Bronchial epithelial cell (primary cell): ENCODE measurements at regions not wholly inside any gene's neighbourhood (a gene's known extent, or its start where the extent isn't known, plus 50 kb on each side); places are given as distances from the start of the nearest gene placed in this dataset.

Experiments
- DNase-seq: peaks from one replicate; pipeline ENCODE4 v3.0.0-alpha.2; 2010; ENCODE audit warnings: low read depth
- FAIRE-seq: peaks from 2 replicates; lab custom pipeline; 2011; peaks lifted over from hg19 to GRCh38; lab: Jason Lieb, UNC
- H3K27me3 ChIP-seq: 2 replicates; pipeline ENCODE4 v1.5.1; 2011; ENCODE audit warnings: low read length; ENCODE audit not compliant: control insufficient read depth, insufficient read depth
- H3K36me3 ChIP-seq: 2 replicates; pipeline ENCODE4 v1.5.1; 2011; ENCODE audit warnings: low read length; ENCODE audit not compliant: control insufficient read depth, insufficient read depth
- H3K4me3 ChIP-seq: 2 replicates; pipeline ENCODE4 v1.5.1; 2011; ENCODE audit warnings: mild to moderate bottlenecking, low read depth, low read length, control low read depth
- CTCF ChIP-seq: IDR thresholded peaks from 2 replicates; pipeline ENCODE4 v1.5.1; 2011; ENCODE audit warnings: mild to moderate bottlenecking, moderate library complexity, low read length, control low read depth, inconsistent platforms; ENCODE audit not compliant: insufficient read depth, severe bottlenecking

DNA sequence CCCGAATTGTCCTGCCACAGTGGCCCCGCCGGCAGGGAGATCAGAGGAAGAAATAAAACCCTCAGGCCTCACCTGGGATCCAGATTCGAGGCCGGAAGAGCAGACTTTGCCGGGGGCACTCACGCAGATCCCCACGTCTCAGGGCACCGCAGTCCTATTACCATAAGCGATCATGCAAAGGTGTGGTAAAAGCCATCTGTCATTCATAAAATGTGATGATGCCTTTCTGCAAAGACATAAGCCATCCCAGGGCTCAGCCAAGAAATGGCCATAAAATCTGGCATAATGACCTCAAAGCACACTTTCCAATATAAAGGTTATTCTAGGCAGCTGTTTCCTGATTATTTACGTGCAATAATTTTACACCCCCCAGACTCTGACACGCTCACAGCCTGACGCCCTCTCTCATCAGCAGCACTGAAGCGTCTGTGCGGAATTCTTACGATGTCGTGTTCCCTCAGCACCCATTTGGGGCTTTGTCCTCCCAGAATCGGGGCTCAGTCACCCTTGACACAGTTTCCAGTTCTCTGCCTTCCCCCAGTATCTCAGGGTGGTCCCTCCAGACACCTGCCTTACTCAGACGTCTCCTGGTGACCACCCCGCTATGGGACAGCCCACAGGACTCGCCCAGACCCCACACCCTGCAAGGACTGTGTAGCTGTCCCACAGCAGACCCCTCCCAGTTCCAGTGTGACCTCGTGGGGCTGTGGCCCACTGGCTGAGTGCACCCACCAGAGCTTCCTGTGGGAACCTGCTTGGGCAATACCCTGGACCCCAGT, 74.3 kb upstream of the FAM20C start:
- H3K36me3 ChIP-seq: no peaks in the 10 kb centered on the region
- no peaks in the 10 kb centered on the region for H3K27me3 ChIP-seq
- FAIRE-seq: peak; percentile 98
- no peak overlapping the region for H3K4me3 ChIP-seq
- DNase-seq: no peak
- no peak for TF ChIP-seq CTCF

GRCh38 chr7:118615-119391, 73.6 kb upstream of the FAM20C start:
- no peak for TF ChIP-seq CTCF
- Histone ChIP-seq H3K4me3 (no peak overlapping the region), H3K27me3 (no peaks in the 10 kb centered on the region), H3K36me3 (no peaks in the 10 kb centered on the region)
- DNase-seq (no peak), FAIRE-seq (peak; percentile 7)

GRCh38 chr7:119392-120163, 72.8 kb upstream of the FAM20C start:
- FAIRE-seq (no peak), DNase-seq (no peak)
- no peak overlapping the region for H3K4me3 ChIP-seq
- H3K27me3 ChIP-seq: no peaks in the 10 kb centered on the region
- no peak for TF ChIP-seq CTCF
- H3K36me3 ChIP-seq: no peaks in the 10 kb centered on the region

- no peak overlapping the region for H3K4me3 ChIP-seq
- FAIRE-seq (no peak), DNase-seq (no peak)
- no peaks in the 10 kb centered on the region for H3K27me3 ChIP-seq
- no peaks in the 10 kb centered on the region for H3K36me3 ChIP-seq
- TF ChIP-seq CTCF: no peak
Observed at GRCh38 chr7:120164-120991, 72.0 kb upstream of the FAM20C start.

- H3K36me3 ChIP-seq: no peaks in the 10 kb centered on the region
- no peak for TF ChIP-seq CTCF
- DNase-seq: no peak
- H3K27me3 ChIP-seq: no peaks in the 10 kb centered on the region
- FAIRE-seq: no peak
- H3K4me3 ChIP-seq: no peak overlapping the region
Observed at GRCh38 chr7:121002-121785, 71.2 kb upstream of the FAM20C start.
